Stimulated activated CD4-positive, alpha-beta T cell treated with anti-CD3 and anti-CD28 coated beads, TNF-alpha, amount 100 ng/mL, for 4 hours (primary cell): ENCODE measurements at regions not wholly inside any gene's neighbourhood (a gene's known extent, or its start where the extent isn't known, plus 50 kb on each side); places are given as distances from the start of the nearest gene placed in this dataset.

Experiments
- DNase-seq, 3 experiments: peaks; one replicate each; pipeline ENCODE4 v3.0.0-alpha.2; 2020; ENCODE audit warnings: low read depth in 3 of 3

DNA sequence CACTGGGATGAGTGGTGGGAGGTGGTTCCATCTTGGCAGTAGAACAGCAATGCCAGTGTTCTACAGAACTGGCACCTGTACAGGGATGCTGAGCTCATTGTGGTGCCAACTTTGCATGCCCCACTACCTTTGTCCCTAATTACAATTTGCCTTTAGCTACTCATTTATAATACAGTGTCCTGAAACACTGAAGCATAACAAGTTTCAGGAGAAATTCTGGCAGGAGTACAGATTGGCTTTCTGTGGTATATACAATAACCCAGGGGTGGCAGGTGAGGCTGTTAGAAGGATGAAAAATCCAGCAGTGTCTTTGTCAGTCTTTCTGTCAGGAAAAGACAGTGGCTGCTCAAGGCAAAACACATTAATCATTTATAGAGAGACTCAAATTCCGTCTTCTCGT, 240.3 kb downstream of the FAM76B start:
- no peak for DNase-seq

DNA sequence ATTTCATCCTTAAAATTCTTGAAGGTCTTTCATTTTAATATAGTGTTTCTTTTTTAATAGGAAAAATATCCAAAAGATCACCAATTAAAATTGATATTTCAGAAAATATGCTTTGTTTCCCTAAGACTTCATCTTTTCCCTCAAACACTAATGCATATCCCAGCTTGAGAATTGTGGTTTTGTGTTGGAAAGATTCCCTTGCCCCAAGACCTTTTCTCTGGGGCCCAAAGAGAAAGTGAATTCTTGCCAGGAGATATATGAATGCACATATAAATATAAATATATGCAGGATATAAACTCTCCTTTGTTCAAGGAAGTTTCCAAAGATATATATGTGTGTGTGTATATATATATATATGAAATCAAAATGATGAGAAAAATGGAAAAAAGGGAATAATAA, 241.2 kb downstream of the FAM76B start:
- DNase-seq = no peak

DNA sequence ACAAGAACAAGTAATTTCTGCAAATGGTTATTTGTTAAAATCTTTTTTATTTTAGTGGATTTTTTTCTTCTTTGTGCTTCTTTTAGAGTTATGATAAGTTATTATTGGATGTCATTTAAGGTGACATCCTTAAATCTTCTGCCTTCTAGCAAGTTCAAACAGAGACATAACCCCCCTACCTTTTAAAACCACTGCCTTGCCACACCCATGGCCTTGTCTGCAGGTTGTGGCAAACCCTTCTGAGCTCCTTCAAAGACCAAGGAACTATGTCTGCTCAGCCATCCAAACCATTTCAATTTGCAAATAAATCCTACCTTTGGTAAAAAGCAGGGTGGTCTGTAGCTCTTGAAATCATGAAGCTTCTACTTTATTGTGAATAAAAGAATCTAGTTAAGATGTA, 241.6 kb downstream of the FAM76B start:
- DNase-seq = no peak

DNA sequence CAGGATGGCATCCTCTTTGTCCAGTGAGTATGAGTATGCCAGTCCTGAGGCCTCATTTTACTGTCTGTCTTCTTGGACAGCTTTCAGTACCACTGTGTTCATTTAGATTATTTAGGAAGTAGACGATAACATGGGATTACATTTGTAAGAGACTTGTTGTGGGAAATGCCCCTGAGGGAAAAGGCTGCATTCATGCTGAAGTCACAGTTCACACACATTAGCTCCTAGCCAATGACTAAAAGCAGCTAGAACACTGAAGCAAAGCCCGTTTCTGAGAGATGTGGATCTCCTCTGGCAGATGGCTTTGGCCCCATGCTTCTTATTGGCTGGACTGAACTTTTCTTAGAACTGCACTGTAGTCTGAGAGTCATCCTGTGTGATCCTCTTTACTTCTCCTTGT, 242.4 kb downstream of the FAM76B start:
- DNase-seq = no peak

DNA sequence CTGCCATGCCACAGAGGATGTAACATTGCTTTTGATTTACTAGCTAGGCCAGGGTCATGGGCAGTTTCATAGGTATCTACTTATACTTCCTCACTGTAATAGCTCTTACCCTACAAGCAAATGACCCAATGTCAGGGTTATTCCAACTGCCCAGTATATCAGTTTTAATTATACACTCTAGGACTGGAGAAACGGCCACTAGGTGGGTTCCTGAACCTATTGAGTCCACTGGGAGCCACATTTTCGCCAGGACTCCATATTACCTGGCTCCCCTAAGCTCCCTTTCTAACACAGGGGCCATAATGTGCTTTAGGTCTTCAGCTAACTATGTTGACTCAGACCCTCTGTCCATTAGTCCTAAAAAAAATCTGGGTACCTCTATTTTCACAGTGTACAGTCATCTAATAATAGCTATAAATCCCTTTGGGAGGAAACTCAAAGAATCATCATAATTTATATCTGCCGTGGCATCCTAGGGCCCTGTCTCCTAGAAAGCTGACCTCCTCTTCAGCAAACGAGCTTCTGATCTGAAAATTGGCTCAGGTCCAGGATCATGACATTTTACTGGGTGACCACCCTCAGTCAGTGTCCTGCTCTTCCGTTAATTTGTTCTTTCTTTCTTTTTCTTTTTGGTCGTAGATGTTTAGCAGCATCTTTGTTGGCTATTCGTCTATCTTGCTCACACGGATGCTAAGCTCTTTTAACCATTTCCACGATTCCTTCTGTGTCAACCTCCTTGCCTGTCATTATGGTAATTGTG, 244.3 kb downstream of the FAM76B start:
- DNase-seq = no peak

DNA sequence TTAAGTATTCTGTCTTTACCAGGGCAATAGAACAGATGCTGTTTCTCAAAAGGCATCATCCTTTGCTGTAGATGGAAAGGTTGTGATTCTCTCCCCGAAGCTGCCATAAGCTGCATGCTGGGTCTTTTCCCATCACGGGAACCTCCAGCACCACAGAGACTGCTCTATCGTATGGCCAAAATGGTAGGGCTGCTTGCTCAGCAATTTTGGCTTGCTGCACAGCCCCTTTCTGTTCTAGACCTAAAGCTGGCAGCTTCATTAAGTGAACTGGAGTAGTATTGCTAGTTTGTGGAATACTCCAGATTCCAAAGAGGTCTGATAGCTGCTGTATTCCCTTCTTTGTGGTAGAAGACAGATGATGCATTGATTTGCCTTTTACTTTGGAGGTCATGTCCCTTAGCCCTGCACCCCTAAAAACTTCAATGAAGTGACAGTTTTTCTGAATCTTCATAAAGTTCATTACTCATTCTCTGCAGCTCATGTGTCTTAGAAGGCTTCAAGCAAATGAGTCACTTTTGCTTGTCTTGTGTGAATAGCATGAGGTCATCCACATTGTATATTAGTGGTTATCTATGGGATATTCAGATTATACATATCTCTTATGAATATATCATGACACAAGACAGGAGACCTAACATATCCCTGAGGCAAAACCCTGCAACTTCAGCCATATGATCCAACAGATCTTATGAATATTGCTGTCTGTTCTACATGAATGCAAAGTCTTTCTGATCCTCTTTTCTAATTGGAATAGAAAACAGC, 245.3 kb downstream of the FAM76B start:
- DNase-seq = no peak

DNA sequence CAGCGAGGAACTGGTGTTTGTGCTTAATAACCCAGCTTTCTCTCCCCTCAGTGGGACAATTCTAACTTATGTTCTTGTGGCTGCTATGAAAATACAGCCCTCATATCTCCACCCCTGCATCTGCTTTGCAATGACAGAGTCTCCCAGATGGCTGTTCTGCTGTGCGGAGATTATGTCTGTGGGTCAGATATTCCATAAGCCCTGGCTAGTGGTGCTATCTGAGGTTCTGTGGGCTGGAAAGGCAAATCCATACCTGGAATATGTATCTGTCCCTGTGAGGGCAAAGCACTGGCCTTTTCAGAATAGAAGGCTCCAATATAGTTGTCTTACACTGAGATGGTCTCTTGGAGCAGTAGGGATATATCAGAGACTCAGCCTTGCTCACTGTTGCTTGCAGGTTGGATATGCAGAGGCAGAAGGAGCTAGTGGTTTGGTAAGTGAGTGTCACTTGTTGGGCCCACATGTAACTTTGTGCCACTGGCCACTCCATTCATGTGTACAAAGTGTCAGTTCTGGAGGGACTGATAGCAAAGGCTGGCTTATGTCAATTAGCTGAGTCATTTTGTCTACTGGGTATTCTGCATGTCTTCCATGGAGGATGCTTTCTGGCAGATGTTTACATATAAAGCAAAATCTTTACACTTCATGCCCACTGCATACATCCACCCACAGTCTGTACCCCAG, 246.6 kb downstream of the FAM76B start:
- DNase-seq = no peak

DNA sequence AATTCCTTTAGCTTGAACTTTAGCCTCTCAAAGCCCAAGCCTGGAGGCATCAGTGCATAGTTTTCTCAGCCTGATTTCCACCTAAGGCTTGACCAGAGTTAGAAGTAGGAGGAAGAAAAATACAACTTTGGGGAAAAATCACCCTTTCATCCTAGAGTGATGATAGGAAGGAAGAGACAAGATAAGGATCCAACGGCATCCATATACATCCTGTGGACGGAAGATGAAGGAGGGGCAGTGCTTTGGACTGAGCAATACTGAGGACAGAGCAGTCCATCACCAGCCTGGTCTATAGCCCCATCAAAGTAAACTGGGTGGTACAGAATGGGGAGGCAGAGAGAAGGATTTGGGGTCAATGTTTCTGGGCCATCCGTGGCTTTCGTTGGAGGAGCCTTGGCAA, 247.9 kb downstream of the FAM76B start:
- no peak for DNase-seq

DNA sequence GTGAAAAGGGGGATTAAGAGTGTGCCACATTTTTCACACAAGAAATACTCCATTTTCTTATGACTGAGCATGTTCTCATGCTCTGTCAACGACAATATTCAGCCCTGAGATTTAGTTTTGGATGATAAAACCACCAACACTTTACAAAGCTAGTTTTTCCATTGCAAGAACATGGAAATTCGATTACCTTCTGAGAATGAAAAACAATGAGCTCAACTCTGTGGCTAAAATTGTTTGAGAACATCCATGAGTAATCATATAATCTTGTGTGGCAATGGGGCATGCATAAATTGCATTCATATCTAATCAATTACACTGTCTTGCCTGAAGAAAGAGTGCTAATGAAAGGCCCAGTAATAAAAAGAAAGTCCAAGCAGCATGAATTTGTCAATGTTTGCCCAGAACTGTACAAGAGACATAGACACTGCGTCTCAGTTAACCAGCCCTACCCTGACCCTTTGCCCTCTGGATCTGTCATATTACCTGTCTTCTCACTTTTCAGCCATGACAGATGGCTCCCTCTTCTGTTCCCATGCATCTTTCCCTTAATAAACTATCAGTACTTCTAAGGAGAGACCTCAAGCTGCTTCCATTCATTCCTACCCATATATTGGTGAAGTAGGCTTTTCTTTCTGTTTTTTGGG, 253.4 kb downstream of the FAM76B start:
- DNase-seq = no peak

DNA sequence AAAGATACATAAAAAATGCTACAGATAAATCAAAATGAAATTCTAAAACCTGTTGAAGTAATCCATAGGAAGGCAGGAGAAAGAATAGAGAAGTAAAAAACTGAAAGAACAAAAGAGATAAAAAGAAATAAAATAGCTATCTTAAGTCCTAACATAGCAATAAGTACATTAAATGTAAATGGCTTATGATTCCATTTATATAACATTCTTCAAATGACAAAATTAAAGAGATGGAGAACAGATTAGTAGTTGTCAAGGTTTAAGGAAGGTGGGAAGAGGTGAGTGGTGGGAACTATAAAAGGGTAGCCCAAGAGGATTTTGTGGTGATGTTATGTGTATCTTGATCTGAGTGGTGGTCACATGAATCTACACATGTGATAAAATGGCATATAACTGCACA, 254.8 kb downstream of the FAM76B start:
- no peak for DNase-seq

DNA sequence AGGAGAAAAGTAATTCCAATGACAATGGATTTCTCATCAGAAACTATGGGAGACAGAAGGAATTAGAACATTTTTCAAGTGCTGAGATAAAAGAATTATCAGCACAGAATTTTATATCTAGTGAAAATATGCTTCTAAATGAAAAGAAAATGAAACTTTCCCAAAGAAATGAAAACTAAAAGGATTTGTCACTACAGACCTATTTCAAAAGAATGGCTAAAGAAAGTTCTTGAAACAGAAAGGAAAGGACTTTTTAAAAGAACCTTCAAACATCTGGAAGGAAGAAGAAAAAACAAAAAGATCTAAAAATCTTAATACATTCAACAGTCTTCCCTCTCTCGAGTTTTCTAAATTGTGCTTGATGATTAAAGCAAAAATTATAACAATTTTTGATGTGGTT, 255.4 kb downstream of the FAM76B start:
- DNase-seq = no peak

DNA sequence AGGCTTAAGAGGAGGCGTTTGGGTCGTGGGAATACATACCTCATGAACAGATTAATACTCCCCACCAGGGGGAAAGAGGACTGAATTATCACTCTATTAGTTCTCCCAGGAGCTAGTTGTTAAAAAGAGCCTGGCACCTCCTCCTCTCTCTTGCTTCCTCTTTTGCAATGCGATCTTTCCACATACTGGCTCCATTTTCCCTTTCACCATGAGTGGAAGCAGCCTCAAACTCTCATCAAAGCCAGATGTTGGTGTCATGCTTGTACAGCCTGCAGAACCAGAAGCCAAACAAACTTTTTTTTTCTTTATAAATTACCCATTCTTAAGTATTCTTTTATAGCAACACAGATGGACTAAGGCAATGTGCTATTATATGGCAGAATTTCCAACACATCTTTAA, 258.5 kb downstream of the FAM76B start:
- DNase-seq = no peak

DNA sequence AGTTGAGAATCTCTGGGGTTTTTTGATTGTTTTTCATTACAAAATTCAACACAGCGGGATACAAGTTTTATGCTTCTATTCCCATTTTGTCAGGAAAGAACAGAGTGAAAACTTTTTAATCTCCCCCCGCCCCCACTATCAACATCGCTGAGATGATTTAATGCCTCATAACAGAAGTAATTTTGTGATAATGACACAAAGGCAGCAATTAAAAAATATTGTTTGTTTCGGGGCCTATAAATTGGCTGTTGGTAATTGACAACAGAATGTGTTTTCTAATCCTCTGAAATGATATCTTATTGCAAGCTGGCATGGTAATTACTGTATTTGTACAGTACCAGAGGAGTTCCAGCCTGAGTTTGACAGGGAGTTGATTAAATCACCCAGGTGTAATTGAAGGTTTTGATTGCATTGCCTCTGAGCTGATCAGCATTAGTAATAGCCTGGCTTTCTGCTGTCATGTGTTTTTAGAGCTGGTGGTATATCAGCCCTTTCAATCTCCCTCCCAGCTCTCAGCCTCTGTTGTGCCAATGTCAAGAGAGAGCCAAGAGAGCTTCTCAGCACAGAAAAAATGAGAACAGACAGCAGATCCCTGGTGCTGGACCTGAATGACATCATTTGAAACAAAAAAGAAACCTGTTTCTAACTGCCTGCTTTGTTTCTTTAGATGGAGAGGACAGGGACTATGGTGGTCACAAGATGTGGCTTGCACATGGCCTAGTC, 265.1 kb downstream of the FAM76B start:
- no peak for DNase-seq

DNA sequence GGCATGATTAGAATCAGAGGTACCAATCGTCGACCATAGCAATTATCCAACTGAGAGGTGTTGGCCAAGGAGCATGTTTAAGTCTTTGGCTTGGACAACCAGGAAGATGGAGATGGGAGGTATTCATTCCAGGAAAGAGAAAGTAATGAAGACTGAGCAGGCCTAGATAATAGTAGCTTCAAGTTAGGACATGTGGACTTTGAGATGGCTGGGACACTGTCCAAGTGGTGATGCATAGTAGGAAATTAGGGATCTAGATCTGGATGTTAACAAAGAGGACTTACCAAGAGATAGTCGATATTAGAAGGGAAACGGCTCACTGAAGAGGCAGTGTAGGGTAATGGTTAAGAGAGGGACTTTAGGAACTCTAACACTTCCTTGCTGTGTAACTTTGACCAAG, 266.7 kb downstream of the FAM76B start:
- DNase-seq = no peak

DNA sequence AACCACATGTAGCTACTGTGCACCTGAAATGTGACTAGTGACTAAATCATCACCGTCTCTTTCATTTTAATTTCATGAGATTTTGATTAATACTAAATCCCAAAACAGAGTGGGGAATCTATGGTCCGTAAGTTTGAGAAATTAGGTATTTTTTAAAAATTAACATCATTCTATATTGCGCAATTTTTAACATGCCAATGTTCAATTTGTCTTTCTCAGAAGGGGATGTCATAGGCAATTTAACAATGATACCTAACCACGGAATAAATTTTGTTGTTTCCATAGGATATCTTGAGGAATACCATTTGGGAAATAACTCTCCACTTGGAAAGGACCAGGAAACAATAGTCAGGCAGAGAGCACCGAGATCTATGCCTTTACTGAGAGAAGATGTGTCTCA, 267.7 kb downstream of the FAM76B start:
- no peak for DNase-seq

DNA sequence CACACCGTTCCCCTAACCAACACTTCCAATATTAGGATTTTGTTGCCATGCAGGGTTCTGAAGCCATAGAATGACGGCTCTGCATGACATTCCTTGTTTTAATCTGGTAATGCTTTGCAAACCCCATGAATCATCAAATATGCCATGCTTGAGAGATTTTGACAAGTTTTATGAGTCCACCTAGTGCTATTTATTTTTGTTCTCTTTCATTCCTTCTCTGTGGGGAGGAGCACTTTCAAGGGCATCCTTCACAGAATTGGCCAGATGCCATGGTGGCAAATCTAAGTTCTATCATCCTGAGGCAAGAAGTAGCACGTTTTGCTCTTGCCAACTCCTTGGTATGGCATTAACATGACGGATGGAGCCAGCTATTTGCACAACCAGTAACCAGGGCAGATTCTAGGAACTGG, 268.4 kb downstream of the FAM76B start:
- no peak for DNase-seq

DNA sequence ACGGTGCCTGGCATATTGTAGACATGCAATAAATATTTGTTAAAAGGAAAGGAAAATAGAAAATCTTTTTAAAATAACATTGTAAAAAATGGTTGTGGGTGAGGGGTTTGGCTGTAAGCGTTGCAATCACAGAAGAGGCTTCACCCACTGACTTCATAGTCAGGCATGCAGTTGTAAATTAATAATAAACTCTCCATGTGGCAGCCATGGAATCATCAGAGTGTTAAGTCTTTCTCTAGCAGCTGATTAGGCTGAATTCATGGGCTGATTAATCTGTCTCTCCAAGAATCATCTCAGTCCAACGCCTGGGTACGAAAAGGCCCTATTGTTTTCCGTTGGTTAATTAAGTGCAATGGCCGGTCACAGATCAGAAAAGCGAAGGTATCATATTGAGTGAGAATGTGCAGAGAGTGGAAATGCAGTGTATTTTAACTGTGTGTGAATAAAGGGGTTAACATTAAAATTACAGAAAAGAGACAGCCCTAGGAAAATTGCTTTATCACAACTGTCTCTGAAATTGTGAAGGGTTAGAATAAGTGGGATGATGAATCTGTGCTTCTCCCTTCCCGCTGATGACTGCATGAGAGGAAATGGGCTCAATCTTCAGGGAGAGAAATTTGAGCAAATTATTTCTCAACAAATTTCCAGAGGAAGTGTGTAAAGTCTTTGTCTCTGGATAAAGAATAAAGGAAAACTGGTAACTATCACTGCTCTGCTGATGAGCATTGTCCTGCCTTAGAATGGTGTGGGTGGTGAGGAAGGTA, 269.0 kb downstream of the FAM76B start:
- no peak for DNase-seq

DNA sequence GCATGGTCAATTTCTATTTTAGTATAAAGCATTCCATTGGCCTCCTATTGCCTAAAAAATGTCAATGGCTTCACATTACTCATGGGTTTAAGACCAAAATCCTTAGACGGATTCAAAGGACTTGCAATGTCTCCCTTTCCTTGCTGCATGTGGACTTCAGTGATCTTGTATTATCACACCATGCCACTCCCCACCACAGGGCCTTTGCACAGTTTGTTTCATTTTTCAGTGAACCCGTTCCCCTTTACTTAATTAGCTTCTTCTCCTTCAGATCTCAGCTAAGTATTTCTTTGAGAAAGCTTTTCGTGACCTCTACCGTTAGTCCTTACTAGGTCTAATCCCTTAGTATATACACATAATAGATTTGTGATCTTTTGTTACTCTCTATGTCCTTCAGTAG, 269.7 kb downstream of the FAM76B start:
- DNase-seq = no peak

DNA sequence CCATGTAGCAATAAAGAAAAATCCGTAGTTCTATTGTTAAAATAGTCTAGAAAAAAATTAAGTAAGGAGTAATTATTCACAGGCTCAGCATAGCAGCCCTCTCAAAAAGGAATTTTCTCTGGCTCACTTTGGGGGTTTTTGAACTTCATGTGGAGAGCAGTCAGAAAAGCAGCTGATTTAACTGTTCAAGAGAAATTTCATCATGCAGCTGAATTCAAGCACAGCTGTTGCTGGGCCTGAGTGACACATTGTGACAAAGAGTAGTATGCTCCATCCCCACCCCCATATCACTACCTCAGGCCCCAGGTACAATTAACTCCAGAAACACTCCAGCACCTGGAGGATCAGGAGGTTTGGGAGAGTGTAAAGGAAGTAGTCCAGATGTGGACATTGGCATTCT, 272.1 kb downstream of the FAM76B start:
- no peak for DNase-seq

DNA sequence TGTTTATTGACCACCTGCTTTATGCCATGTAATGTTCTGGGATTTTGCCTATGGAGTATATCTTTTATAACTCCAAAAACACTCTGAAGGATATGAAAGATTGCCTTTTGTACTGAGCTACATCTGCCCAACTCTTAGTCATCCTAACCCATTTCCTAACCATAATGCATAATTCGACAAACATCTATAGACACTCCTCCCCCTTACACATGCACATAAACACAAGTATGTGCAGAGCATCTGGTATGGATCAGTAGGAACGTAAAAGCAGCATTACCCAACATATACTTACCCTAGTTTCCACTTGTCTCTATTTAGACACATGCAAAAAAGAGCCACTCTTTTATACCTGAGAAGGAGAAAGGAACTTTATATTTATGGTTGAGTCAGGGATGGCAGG, 272.8 kb downstream of the FAM76B start:
- DNase-seq = no peak

DNA sequence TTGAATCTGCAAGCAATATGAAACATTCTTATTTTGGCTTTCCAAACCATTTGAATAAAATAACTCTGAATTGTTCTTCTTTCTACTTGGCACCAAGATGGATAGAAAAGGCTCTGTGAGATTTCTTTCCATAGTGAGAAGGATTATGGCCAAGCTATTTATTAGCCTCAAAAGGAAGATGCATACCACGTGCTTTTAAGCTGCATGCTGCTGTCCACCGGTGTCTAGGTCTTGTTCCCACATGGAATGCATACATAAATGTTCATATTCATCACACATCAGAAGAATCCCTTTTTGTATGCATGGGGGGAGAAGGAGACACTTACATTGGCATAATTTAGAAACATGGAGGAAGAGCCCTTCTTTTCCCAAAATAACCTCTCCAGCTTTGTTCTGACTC, 273.4 kb downstream of the FAM76B start:
- DNase-seq = no peak
